Right atrium auricular region (tissue), 2 donors: ENCODE measurements at regions not wholly inside any gene's neighbourhood (a gene's known extent, or its start where the extent isn't known, plus 50 kb on each side); places are given as distances from the start of the nearest gene placed in this dataset.
A peak's percentile ranks its signal among the peaks of the same experiment; 100 is the strongest.

Experiments
- DNase-seq: peaks from one replicate; pipeline ENCODE4 v3.0.0-alpha.2; 2019; ENCODE audit warnings: low spot score
- H3K27ac ChIP-seq, 2 donors: fragments of 200-600 bp; sonication (generic); 1 replicate in 1 of 2; 2 replicates in 1 of 2; pipeline ENCODE4 v1.5.1; 2016 to 2019
- H3K27me3 ChIP-seq, 2 donors: fragments of 200-600 bp; sonication (generic); one replicate each; pipeline versions ENCODE4 v1.5.1 to v1.6.0; 2017 to 2019
- H3K36me3 ChIP-seq: fragments of 200-600 bp; sonication (generic); one replicate; pipeline ENCODE4 v1.5.1; 2016
- H3K4me1 ChIP-seq, 2 donors: fragments of 200-600 bp; sonication (generic); one replicate each; pipeline versions ENCODE4 v1.5.1 to v1.6.0; 2017 to 2019
- H3K4me3 ChIP-seq, 2 donors: fragments of 200-600 bp; sonication (generic); 1 replicate in 1 of 2; 2 replicates in 1 of 2; pipeline ENCODE4 v1.5.1; 2017 to 2019; ENCODE audit warnings: mild to moderate bottlenecking in 1 of 2, moderate library complexity in 1 of 2
- H3K9me3 ChIP-seq, 2 donors: fragments of 200-600 bp; sonication (generic); one replicate each; pipeline ENCODE4 v1.5.1; 2019
- CTCF ChIP-seq, 2 donors: fragments of 200-600 bp; sonication (generic); IDR thresholded peaks; one replicate each; pipeline ENCODE4 v1.5.1; 2019; ENCODE audit warnings: antibody characterized with exemption in 2 of 2

- DNase-seq, result no peak
- H3K4me1 ChIP-seq, result no peaks in the 10 kb centered on the region
- no peaks in the 10 kb centered on the region for H3K36me3 ChIP-seq
- no peaks in the 10 kb centered on the region for H3K9me3 ChIP-seq
- peak; percentile 22 to 46 for TF ChIP-seq CTCF (IDR thresholded peaks at IDR 0.05)
- no peak overlapping the region for H3K4me3 ChIP-seq
- H3K27me3 ChIP-seq, result no peaks in the 10 kb centered on the region
- no peak overlapping the region for H3K27ac ChIP-seq
Observed at GRCh38 chr6:126170978-126171382, 168.9 kb upstream of the CENPW start.

GRCh38 chr6:126172131-126172530 is 167.8 kb upstream of the CENPW start:
- H3K27me3 ChIP-seq, result no peaks in the 10 kb centered on the region
- H3K27ac ChIP-seq, result no peak overlapping the region
- DNase-seq, result no peak
- no peaks in the 10 kb centered on the region for H3K9me3 ChIP-seq
- no peaks in the 10 kb centered on the region for H3K4me1 ChIP-seq
- no peak for TF ChIP-seq CTCF (IDR thresholded peaks at IDR 0.05)
- no peaks in the 10 kb centered on the region for H3K36me3 ChIP-seq
- H3K4me3 ChIP-seq, result no peak overlapping the region

- TF ChIP-seq CTCF (IDR thresholded peaks at IDR 0.05), result no peak
- Histone ChIP-seq H3K27me3 (no peaks in the 10 kb centered on the region), H3K27ac (no peak overlapping the region), H3K36me3 (no peaks in the 10 kb centered on the region), H3K4me3 (no peak overlapping the region), H3K4me1 (no peaks in the 10 kb centered on the region), H3K9me3 (no peaks in the 10 kb centered on the region)
- DNase-seq, result no peak
Observed at GRCh38 chr6:126173265-126173664, 166.7 kb upstream of the CENPW start.

DNA sequence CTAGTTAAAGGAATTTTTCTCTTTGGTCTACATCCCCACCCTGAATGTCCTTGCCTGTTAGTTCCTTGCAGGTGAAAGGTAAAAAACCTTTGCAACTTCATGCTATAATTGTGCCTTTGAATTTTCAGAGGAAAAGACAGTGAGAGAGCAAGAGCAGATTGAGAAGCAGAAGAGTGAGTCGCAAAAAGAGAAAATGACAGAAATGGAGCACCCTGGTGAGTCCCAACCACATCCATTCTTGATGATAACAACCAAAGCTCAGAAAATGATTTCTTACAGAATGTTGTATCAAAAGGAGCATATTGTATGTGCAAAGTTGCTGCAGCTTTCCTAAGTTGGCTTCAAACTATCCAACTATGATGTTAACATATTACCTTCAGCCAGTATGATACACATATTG is 165.2 kb upstream of the CENPW start:
- Histone ChIP-seq H3K9me3 (no peaks in the 10 kb centered on the region), H3K4me3 (no peak overlapping the region), H3K27ac (no peak overlapping the region), H3K4me1 (no peaks in the 10 kb centered on the region), H3K27me3 (no peaks in the 10 kb centered on the region), H3K36me3 (no peaks in the 10 kb centered on the region)
- DNase-seq, result no peak
- no peak for TF ChIP-seq CTCF (IDR thresholded peaks at IDR 0.05)

- TF ChIP-seq CTCF (IDR thresholded peaks at IDR 0.05), result no peak
- no peaks in the 10 kb centered on the region for H3K36me3 ChIP-seq
- no peaks in the 10 kb centered on the region for H3K27me3 ChIP-seq
- no peaks in the 10 kb centered on the region for H3K9me3 ChIP-seq
- no peaks in the 10 kb centered on the region for H3K4me1 ChIP-seq
- DNase-seq, result no peak
- H3K4me3 ChIP-seq, result no peak overlapping the region
- no peak overlapping the region for H3K27ac ChIP-seq
Observed at GRCh38 chr6:126175251-126175650, 164.7 kb upstream of the CENPW start.

DNA sequence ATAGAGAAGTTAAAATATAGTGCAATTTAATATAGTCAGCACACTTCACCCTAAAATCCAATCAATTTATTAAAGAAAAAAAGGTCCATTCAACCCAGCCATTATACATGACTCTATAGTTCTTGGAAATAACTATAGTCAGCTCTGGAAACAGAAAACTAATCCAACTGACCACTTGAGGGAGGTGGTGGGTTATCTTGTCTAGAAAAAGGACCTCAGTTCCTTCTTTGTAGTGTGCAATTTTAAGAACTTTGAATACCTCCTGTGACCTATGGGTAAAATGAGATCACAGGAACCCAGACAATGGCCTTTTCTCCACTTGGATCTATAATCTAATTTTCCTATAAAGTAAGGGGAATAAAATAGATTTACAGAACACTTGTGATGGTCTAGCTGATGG is 163.6 kb upstream of the CENPW start:
- H3K27ac ChIP-seq, result no peak overlapping the region
- TF ChIP-seq CTCF (IDR thresholded peaks at IDR 0.05), result no peak
- no peaks in the 10 kb centered on the region for H3K9me3 ChIP-seq
- H3K4me1 ChIP-seq, result no peaks in the 10 kb centered on the region
- no peaks in the 10 kb centered on the region for H3K27me3 ChIP-seq
- H3K36me3 ChIP-seq, result no peaks in the 10 kb centered on the region
- DNase-seq, result no peak
- no peak overlapping the region for H3K4me3 ChIP-seq
